A673 (cell line): ENCODE measurements at regions not wholly inside any gene's neighbourhood (a gene's known extent, or its start where the extent isn't known, plus 50 kb on each side); places are given as distances from the start of the nearest gene placed in this dataset.

Experiments
- CTCF ChIP-seq: fragments of 300-800, 200-600 bp; sonication (generic); conservative IDR thresholded peaks from 2 replicates; pipeline ENCODE4 v1.5.1; 2017; ENCODE audit warnings: low read depth, mild to moderate bottlenecking, antibody characterized with exemption, low read length, moderate library complexity, mixed read lengths
- EZH2 ChIP-seq: fragments of 200-600 bp; sonication (generic); IDR thresholded peaks from 2 replicates; pipeline ENCODE4 v1.6.1; 2017; ENCODE audit warnings: borderline replicate concordance, low read depth, mild to moderate bottlenecking, mixed read lengths, antibody characterized with exemption, low read length; ENCODE audit not compliant: poor library complexity, severe bottlenecking

GRCh38 chr5:61896811-61897210 is 409.2 kb upstream of the KIF2A start:
- TF ChIP-seq CTCF, result no peak
- no peak for TF ChIP-seq EZH2
